ENCODE measurements at regions not wholly inside any gene's neighbourhood (a gene's known extent, or its start where the extent isn't known, plus 50 kb on each side); places are given as distances from the start of the nearest gene placed in this dataset.

DNA sequence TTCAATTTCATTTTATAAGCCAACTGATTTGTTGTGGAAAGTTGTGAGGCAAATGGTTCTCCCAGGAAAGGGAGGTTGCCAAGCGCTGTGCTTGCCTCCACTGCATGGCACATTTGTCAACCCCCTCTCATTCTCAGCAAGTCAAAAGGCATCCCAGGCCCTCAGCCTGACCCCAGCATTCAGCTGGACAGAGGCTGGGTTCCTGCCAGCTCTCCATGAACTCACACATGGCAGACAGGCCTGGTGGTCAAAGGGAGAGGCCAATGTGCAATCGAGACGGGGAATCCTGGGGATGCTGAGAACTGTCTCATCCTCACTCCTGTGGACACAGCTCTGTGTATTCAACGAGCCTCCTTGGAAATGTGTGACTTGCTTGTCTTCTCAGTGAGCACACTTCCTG is 106.0 kb upstream of the CDH4 start:
- TF ChIP-seq, protein P1, sequence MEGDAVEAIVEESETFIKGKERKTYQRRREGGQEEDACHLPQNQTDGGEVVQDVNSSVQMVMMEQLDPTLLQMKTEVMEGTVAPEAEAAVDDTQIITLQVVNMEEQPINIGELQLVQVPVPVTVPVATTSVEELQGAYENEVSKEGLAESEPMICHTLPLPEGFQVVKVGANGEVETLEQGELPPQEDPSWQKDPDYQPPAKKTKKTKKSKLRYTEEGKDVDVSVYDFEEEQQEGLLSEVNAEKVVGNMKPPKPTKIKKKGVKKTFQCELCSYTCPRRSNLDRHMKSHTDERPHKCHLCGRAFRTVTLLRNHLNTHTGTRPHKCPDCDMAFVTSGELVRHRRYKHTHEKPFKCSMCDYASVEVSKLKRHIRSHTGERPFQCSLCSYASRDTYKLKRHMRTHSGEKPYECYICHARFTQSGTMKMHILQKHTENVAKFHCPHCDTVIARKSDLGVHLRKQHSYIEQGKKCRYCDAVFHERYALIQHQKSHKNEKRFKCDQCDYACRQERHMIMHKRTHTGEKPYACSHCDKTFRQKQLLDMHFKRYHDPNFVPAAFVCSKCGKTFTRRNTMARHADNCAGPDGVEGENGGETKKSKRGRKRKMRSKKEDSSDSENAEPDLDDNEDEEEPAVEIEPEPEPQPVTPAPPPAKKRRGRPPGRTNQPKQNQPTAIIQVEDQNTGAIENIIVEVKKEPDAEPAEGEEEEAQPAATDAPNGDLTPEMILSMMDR (IDR thresholded peaks at IDR 0.05; ENCODE audit: insufficient read depth, low read length, severe bottlenecking): no peak
- Histone ChIP-seq H3K4me3 (ENCODE audit: low read depth, low read length) (no peak overlapping the region), H3K36me3 (ENCODE audit: control insufficient read depth, insufficient read depth, low read length) (no peaks in the 10 kb centered on the region), H3K27me3 (ENCODE audit: control insufficient read depth, insufficient read depth, low read length) (no peaks in the 10 kb centered on the region)
- DNase-seq (ENCODE audit: low read depth) (no peak), FAIRE-seq (no peak)

DNA sequence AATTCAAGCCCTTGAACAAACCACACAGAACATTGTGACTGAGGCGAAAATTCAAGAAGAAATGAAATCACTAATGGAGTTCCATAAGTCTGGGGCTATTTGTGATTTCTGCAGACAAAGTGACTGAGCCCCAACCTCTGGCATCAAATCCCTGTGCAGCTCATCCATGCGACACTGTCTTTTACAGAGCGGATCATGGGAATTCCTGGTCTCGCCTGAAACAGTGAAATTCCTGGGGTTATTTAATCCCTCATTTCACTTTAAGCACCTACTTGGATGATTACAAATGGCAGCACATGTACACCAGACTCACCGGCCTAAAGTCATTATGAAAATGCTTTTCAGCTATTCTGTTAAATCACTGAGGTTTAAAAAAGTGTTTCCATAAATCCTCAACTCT is 102.4 kb upstream of the CDH4 start:
- Histone ChIP-seq H3K4me3 (ENCODE audit: low read depth, low read length) (no peak overlapping the region), H3K36me3 (ENCODE audit: control insufficient read depth, insufficient read depth, low read length) (no peaks in the 10 kb centered on the region), H3K27me3 (ENCODE audit: control insufficient read depth, insufficient read depth, low read length) (no peaks in the 10 kb centered on the region)
- TF ChIP-seq, protein P1 (IDR thresholded peaks at IDR 0.05; ENCODE audit: insufficient read depth, low read length, severe bottlenecking): no peak
- FAIRE-seq: no peak
- no peak for DNase-seq (ENCODE audit: low read depth)

DNA sequence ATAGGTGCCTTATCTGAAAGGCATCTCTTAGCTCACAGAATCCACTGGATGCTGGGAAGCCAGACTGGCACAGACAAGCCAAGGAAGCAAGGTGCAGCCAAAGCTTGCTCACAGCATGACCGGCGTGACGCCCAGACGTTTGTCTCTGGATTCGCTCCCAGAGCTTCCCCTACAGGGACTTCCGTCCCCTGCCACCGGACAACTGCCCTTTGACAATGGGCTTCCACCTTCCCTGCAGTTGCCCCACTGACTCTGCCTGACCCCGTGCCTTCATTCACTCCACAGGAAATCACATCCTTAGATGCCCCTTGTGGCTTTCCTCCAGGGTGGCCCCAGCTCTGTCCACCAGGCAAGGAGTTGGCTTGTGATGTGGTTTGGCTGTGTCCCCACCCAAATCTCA is 94.8 kb upstream of the CDH4 start:
- no peak for FAIRE-seq
- DNase-seq (ENCODE audit: low read depth): no peak
- H3K4me3 ChIP-seq (ENCODE audit: low read depth, low read length): no peak overlapping the region
- no peaks in the 10 kb centered on the region for H3K36me3 ChIP-seq (ENCODE audit: control insufficient read depth, insufficient read depth, low read length)
- TF ChIP-seq, protein P1 (IDR thresholded peaks at IDR 0.05; ENCODE audit: insufficient read depth, low read length, severe bottlenecking): no peak
- no peaks in the 10 kb centered on the region for H3K27me3 ChIP-seq (ENCODE audit: control insufficient read depth, insufficient read depth, low read length)

DNA sequence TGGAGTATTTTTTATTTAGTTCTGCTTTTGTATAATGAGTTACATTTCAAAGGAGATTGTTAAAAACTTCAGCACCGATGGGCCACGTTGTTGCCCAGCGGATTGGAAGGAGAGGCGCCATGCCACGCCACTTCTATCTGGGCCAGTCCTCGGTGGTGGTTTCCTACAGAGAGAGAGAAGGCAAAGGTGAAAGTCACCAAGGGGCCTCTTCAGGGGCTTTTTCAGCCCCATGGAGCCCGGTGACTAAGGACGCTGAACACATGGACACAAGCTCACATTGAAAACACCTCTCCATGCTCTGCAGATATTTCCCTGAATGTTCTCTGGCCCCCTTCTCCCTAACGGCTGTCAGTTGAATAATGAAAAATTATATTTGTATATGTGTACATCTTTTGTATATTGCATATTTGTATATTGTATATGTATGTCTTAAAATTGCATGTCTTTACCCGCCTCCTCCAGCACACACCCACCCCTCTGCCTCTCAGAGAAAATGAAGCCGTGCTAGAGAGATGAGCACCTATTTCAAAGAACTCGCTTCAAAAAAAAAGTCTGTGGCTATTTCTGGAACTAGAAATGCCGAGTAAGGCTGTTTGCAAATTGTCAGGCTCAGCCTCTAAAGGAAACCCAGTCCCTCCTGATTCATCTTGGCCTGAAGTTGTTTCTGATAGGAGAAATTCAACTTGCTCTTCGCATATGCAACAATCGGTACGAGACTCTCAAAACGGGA is 91.9 kb upstream of the CDH4 start:
- no peaks in the 10 kb centered on the region for H3K36me3 ChIP-seq (ENCODE audit: control insufficient read depth, insufficient read depth, low read length)
- no peaks in the 10 kb centered on the region for H3K27me3 ChIP-seq (ENCODE audit: control insufficient read depth, insufficient read depth, low read length)
- no peak for FAIRE-seq
- no peak for DNase-seq (ENCODE audit: low read depth)
- H3K4me3 ChIP-seq (ENCODE audit: low read depth, low read length): no peak overlapping the region
- TF ChIP-seq, protein P1 (IDR thresholded peaks at IDR 0.05; ENCODE audit: insufficient read depth, low read length, severe bottlenecking): no peak

DNA sequence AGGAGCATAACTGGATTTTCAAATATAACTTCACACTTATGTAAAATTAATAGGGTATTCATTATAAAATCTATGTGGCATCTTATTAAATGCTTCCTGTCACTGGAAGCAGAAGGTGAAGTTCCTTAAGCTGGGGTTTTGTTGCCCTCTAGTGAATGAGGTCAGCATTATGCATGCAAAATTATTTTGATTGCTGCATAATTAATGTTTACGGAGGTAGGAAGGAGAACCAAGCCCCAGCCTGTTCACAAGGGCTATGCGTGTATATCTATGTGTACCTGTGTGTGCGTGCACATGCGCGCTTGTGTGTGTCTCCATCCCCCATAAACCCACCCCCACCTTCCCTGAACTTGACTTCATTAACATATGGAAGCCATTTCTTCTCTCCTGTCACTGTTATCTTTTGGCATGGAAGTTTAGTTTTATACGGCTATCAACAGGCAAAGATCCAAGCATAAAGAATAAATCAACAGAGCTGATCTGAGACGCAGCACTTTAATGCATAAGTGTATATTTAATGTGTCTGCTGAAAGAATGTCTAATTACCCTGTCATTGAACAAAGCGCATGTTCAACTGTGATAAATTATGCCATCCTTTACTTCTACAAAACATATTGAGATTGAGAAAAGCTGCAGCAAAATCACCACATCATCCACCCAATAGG is 90.2 kb upstream of the CDH4 start:
- Histone ChIP-seq H3K36me3 (ENCODE audit: control insufficient read depth, insufficient read depth, low read length) (no peaks in the 10 kb centered on the region), H3K27me3 (ENCODE audit: control insufficient read depth, insufficient read depth, low read length) (no peaks in the 10 kb centered on the region), H3K4me3 (ENCODE audit: low read depth, low read length) (no peak overlapping the region)
- FAIRE-seq (no peak), DNase-seq (ENCODE audit: low read depth) (no peak)
- TF ChIP-seq, protein P1 (IDR thresholded peaks at IDR 0.05; ENCODE audit: insufficient read depth, low read length, severe bottlenecking): no peak
